ENCODE measurements at regions not wholly inside any gene's neighbourhood (a gene's known extent, or its start where the extent isn't known, plus 50 kb on each side); places are given as distances from the start of the nearest gene placed in this dataset.

GRCh38 chr22:48478124-48478523, 1349.5 kb downstream of the BRD1 start:
- H3K27ac Mint-ChIP-seq = no peak overlapping the region
- peaks cover 0 to 7% (median 0%) of the 10 kb centered on the region in 3 donors for H3K9me3 ChIP-seq (ENCODE audit: control extremely low read depth in 1 of 3, control insufficient read depth in 2 of 3, insufficient read depth in 1 of 3, low read length in 2 of 3)
- no peak overlapping the region for H3K4me3 Mint-ChIP-seq
- H3K79me2 ChIP-seq (ENCODE audit: control insufficient read depth, insufficient read depth, low read length) = no peaks in the 10 kb centered on the region
- H3K9ac ChIP-seq (ENCODE audit: low read length) = no peak overlapping the region
- H3K36me3 ChIP-seq (replicated peaks in 1 of 2; ENCODE audit: control extremely low read depth in 1 of 2, control insufficient read depth in 1 of 2, extremely low read depth in 1 of 2, insufficient read depth in 2 of 2, low read length in 1 of 2) = no peaks in the 10 kb centered on the region
- no peaks in the 10 kb centered on the region for H3K4me1 Mint-ChIP-seq
- no peak overlapping the region for H3K4me3 ChIP-seq (ENCODE audit: control extremely low read depth in 1 of 5, extremely low read depth in 1 of 5, insufficient read depth in 1 of 5, low read depth in 2 of 5, low read length in 4 of 5)
- no peaks in the 10 kb centered on the region for H3K9me3 Mint-ChIP-seq (ENCODE audit: insufficient read depth)
- intact Hi-C loops (cut with micrococcal nuclease) = no loop called here
- no peak overlapping the region for H2AFZ ChIP-seq (ENCODE audit: insufficient read depth, low read depth, low read length, poor library complexity, severe bottlenecking)
- H3K4me2 ChIP-seq (replicated peaks; ENCODE audit: low read depth, low read length, poor library complexity, severe bottlenecking) = no peak overlapping the region
- H4K20me1 ChIP-seq (ENCODE audit: control insufficient read depth, insufficient read depth, low read length, poor library complexity, severe bottlenecking) = no peaks in the 10 kb centered on the region
- DNase-seq (no peak), ATAC-seq (ENCODE audit: low read depth) (no peak)
- peaks cover 21% of the 10 kb centered on the region for H3K27me3 Mint-ChIP-seq
- 93% methylated on average over 11 of the region's 11 CpGs for WGBS (ENCODE audit: insufficient coverage)
- H3K27ac ChIP-seq (ENCODE audit: low read length in 2 of 2) = no peak overlapping the region
- no peaks in the 10 kb centered on the region for H3K4me1 ChIP-seq (ENCODE audit: control insufficient read depth in 2 of 2, insufficient read depth in 2 of 2, low read length in 2 of 2)
- H3K27me3 ChIP-seq (replicated peaks in 1 of 4; ENCODE audit: control extremely low read depth in 1 of 4, control insufficient read depth in 3 of 4, insufficient read depth in 4 of 4, low read length in 3 of 4) = peaks cover 0 to 13% (median 0%) of the 10 kb centered on the region in 4 experiments
- ChIA-PET POLR2A (no interaction called here), CTCF (no interaction called here)
- TF ChIP-seq EZH2 (IDR thresholded peaks at IDR 0.05; ENCODE audit: borderline replicate concordance, insufficient read depth, low read depth, low read length, poor library complexity, severe bottlenecking) = no peak
- TF ChIP-seq CTCF (IDR thresholded peaks at IDR 0.05) = no peak

GRCh38 chr22:48477031-48477721, 1350.5 kb downstream of the BRD1 start:
- Histone ChIP-seq H3K27me3 (replicated peaks in 1 of 4; ENCODE audit: control extremely low read depth in 1 of 4, control insufficient read depth in 3 of 4, insufficient read depth in 4 of 4, low read length in 3 of 4) (peaks cover 0 to 13% (median 0%) of the 10 kb centered on the region in 4 experiments), H2AFZ (ENCODE audit: insufficient read depth, low read depth, low read length, poor library complexity, severe bottlenecking) (no peak overlapping the region), H3K9me3 (ENCODE audit: control extremely low read depth in 1 of 3, control insufficient read depth in 2 of 3, insufficient read depth in 1 of 3, low read length in 2 of 3) (peaks cover 0 to 7% (median 0%) of the 10 kb centered on the region in 3 donors), H4K20me1 (ENCODE audit: control insufficient read depth, insufficient read depth, low read length, poor library complexity, severe bottlenecking) (no peaks in the 10 kb centered on the region), H3K4me1 (ENCODE audit: control insufficient read depth in 2 of 2, insufficient read depth in 2 of 2, low read length in 2 of 2) (no peaks in the 10 kb centered on the region), H3K27ac (ENCODE audit: low read length in 2 of 2) (no peak overlapping the region), H3K4me3 (ENCODE audit: control extremely low read depth in 1 of 5, extremely low read depth in 1 of 5, insufficient read depth in 1 of 5, low read depth in 2 of 5, low read length in 4 of 5) (no peak overlapping the region), H3K36me3 (replicated peaks in 1 of 2; ENCODE audit: control extremely low read depth in 1 of 2, control insufficient read depth in 1 of 2, extremely low read depth in 1 of 2, insufficient read depth in 2 of 2, low read length in 1 of 2) (no peaks in the 10 kb centered on the region), H3K4me2 (replicated peaks; ENCODE audit: low read depth, low read length, poor library complexity, severe bottlenecking) (no peak overlapping the region), H3K9ac (ENCODE audit: low read length) (no peak overlapping the region), H3K79me2 (ENCODE audit: control insufficient read depth, insufficient read depth, low read length) (no peaks in the 10 kb centered on the region)
- Mint-ChIP-seq H3K4me1 (no peaks in the 10 kb centered on the region), H3K4me3 (no peak overlapping the region), H3K9me3 (ENCODE audit: insufficient read depth) (no peaks in the 10 kb centered on the region), H3K27ac (no peak overlapping the region), H3K27me3 (peaks cover 28% of the 10 kb centered on the region)
- no peak for TF ChIP-seq CTCF (IDR thresholded peaks at IDR 0.05)
- TF ChIP-seq EZH2 (IDR thresholded peaks at IDR 0.05; ENCODE audit: borderline replicate concordance, insufficient read depth, low read depth, low read length, poor library complexity, severe bottlenecking) = no peak
- ATAC-seq (ENCODE audit: low read depth) (no peak), DNase-seq (no peak)
- 93% methylated on average over 22 of the region's 22 CpGs for WGBS (ENCODE audit: insufficient coverage)
- CTCF ChIA-PET = no interaction called here
- intact Hi-C loops (cut with micrococcal nuclease) = no loop called here
- POLR2A ChIA-PET = no interaction called here
